ENCODE measurements at regions not wholly inside any gene's neighbourhood (a gene's known extent, or its start where the extent isn't known, plus 50 kb on each side); places are given as distances from the start of the nearest gene placed in this dataset.

DNA sequence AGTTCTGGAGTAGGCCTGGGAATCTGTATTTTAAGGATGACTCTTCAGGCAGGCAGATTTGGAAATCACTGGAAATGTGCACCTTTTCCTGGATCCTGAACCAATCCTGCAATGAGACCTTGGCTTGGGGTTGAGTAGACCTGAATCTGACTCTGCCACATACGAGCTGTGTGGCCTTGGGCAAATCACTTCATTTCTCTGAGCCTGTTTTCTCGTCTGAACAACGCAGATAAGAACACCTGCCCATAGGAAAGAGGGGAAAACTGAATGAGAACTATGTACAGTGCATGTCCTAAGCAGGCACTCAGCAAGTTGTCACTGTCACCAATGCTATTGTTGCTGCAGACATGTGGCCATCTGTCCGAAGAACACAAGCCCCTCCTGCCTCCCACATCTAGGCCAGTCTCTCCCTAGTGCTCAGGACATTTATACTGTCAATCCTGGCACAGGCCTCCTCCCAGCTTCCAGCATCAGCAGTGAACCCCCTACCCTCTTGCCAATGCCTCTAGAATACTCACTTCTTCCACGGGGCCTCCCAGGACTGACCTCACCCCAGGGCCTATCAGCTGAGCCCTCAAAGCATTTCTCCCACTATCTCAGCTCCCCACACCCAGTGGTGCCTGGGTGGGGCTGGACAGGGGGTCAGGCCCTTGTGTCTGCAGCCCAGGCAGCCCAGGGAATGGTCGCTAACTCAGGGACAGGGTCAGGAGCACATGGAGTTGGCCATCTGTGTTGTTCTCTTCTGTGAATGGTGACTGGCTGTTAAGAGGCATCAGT lies 88.8 kb upstream of the ZBTB40 start:
- intact Hi-C loops (cut with DNase I): no loop called here
- Histone ChIP-seq H3K4me1 (ENCODE audit: control insufficient read depth in 1 of 2, insufficient read depth in 2 of 2, low read length in 2 of 2) (no peaks in the 10 kb centered on the region), H3K27me3 (ENCODE audit: control insufficient read depth in 1 of 2, insufficient read depth in 2 of 2, low read length in 1 of 2) (no peaks in the 10 kb centered on the region), H3K9me3 (ENCODE audit: control insufficient read depth, low read length) (peaks cover 1% of the 10 kb centered on the region), H3K36me3 (ENCODE audit: control insufficient read depth in 1 of 2, insufficient read depth in 2 of 2, low read length in 1 of 2) (no peaks in the 10 kb centered on the region), H3K27ac (ENCODE audit: low read depth in 1 of 2, low read length in 2 of 2) (no peak overlapping the region), H3K4me3 (ENCODE audit: low read length in 2 of 2) (no peak overlapping the region)
- DNase-seq: no peak
- ATAC-seq (ENCODE audit: low FRiP score): no peak
- WGBS, 2 donors: 77 to 80% methylated on average over 6 of the region's 6 CpGs

- DNase-seq: no peak
- Histone ChIP-seq H3K4me1 (ENCODE audit: control insufficient read depth in 1 of 2, insufficient read depth in 2 of 2, low read length in 2 of 2) (no peaks in the 10 kb centered on the region), H3K4me3 (ENCODE audit: low read length in 2 of 2) (no peak overlapping the region), H3K27ac (ENCODE audit: low read depth in 1 of 2, low read length in 2 of 2) (no peak overlapping the region), H3K27me3 (ENCODE audit: control insufficient read depth in 1 of 2, insufficient read depth in 2 of 2, low read length in 1 of 2) (no peaks in the 10 kb centered on the region), H3K9me3 (ENCODE audit: control insufficient read depth, low read length) (peaks cover 1% of the 10 kb centered on the region), H3K36me3 (ENCODE audit: control insufficient read depth in 1 of 2, insufficient read depth in 2 of 2, low read length in 1 of 2) (no peaks in the 10 kb centered on the region)
- intact Hi-C loops (cut with DNase I): no loop called here
- ATAC-seq (ENCODE audit: low FRiP score): no peak
- 67 to 69% methylated on average over 13 of the region's 13 CpGs for WGBS, 2 donors
Observed at GRCh38 chr1:22363403-22364325, 88.0 kb upstream of the ZBTB40 start.

GRCh38 chr1:22364326-22364650 lies 87.4 kb upstream of the ZBTB40 start:
- no peak overlapping the region for H3K27ac ChIP-seq (ENCODE audit: low read depth in 1 of 2, low read length in 2 of 2)
- peaks cover 1% of the 10 kb centered on the region for H3K9me3 ChIP-seq (ENCODE audit: control insufficient read depth, low read length)
- H3K27me3 ChIP-seq (ENCODE audit: control insufficient read depth in 1 of 2, insufficient read depth in 2 of 2, low read length in 1 of 2): no peaks in the 10 kb centered on the region
- ATAC-seq (ENCODE audit: low FRiP score): no peak
- H3K4me1 ChIP-seq (ENCODE audit: control insufficient read depth in 1 of 2, insufficient read depth in 2 of 2, low read length in 2 of 2): no peaks in the 10 kb centered on the region
- no peak for DNase-seq
- no peak overlapping the region for H3K4me3 ChIP-seq (ENCODE audit: low read length in 2 of 2)
- WGBS, 2 donors: 70 to 71% methylated on average over 5 of the region's 5 CpGs
- H3K36me3 ChIP-seq (ENCODE audit: control insufficient read depth in 1 of 2, insufficient read depth in 2 of 2, low read length in 1 of 2): no peaks in the 10 kb centered on the region
- intact Hi-C loops (cut with DNase I): no loop called here

DNA sequence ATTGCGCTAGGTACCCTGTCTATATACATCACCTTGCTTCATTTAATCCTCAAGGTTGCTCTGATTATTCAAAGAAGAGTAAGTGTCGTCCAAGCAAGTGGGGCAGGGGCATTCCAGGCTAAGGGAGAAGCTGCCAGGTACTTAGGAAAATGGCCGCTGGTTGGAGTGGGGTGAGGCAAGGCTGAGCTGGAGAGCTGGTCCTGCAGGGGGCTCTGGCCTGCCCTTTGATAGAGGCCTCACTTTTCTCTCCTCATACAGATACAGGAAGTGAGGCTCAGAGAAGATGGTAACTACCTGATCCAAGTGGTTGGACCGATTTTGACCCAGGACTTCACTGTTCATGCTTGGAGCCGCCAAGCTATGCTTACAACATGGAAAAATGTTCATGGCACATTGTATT lies 86.9 kb upstream of the ZBTB40 start:
- no peak overlapping the region for H3K4me3 ChIP-seq (ENCODE audit: low read length in 2 of 2)
- H3K9me3 ChIP-seq (ENCODE audit: control insufficient read depth, low read length): peaks cover 1% of the 10 kb centered on the region
- DNase-seq: no peak
- no peaks in the 10 kb centered on the region for H3K27me3 ChIP-seq (ENCODE audit: control insufficient read depth in 1 of 2, insufficient read depth in 2 of 2, low read length in 1 of 2)
- 77 to 83% methylated on average over 5 of the region's 5 CpGs for WGBS, 2 donors
- H3K4me1 ChIP-seq (ENCODE audit: control insufficient read depth in 1 of 2, insufficient read depth in 2 of 2, low read length in 2 of 2): no peaks in the 10 kb centered on the region
- intact Hi-C loops (cut with DNase I): no loop called here
- no peak for ATAC-seq (ENCODE audit: low FRiP score)
- no peak overlapping the region for H3K27ac ChIP-seq (ENCODE audit: low read depth in 1 of 2, low read length in 2 of 2)
- H3K36me3 ChIP-seq (ENCODE audit: control insufficient read depth in 1 of 2, insufficient read depth in 2 of 2, low read length in 1 of 2): no peaks in the 10 kb centered on the region

DNA sequence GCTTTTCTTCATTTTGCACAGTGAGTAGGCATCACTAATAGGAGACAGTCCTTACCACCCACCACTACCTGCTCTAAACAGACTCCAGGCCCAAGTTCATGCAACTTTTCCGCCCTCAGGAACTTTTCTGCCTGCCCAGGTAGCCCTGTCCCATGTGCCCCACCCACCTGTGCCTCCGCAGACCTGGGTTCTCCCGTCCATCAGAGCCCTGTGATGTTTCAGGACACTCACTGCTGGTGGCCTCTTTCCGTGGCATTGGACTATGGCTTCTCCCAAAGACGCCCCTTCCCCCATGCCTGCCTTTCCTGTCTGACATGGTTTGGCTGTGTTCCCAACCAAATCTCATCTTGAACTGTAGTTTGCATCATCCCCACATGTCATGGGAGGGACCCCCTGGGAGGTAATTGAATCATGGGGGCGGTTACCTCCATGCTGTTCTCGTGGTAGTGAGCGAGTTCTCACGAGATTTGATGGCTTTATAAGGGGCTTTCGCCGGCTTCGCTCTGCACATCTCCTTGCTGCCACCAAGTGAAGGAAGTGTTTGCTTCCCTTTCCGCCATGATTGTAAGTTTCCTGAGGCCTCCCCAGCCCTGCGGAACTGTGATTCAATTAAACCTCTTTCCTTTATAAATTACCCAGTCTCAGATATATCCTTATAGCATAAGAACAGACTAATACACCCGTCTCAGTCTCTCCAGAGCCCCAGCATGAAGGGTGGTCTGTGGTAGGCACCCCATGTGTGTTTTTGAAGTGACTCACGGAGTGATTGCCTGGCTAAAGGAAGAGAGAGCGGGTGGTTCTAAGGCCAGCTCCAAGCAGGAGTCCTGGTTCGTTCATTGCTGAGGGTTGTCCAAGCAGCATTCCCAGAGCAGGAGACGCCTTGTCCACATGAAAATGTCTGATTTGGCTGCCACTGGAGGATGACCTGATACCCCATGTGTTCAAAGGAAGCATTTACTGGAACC lies 86.0 kb upstream of the ZBTB40 start:
- H3K27me3 ChIP-seq (ENCODE audit: control insufficient read depth in 1 of 2, insufficient read depth in 2 of 2, low read length in 1 of 2): no peaks in the 10 kb centered on the region
- no peak overlapping the region for H3K4me3 ChIP-seq (ENCODE audit: low read length in 2 of 2)
- DNase-seq: no peak
- H3K9me3 ChIP-seq (ENCODE audit: control insufficient read depth, low read length): peaks cover 3% of the 10 kb centered on the region
- ATAC-seq (ENCODE audit: low FRiP score): no peak
- 73 to 76% methylated on average over 19 of the region's 19 CpGs for WGBS, 2 donors
- intact Hi-C loops (cut with DNase I): no loop called here
- no peaks in the 10 kb centered on the region for H3K36me3 ChIP-seq (ENCODE audit: control insufficient read depth in 1 of 2, insufficient read depth in 2 of 2, low read length in 1 of 2)
- no peaks in the 10 kb centered on the region for H3K4me1 ChIP-seq (ENCODE audit: control insufficient read depth in 1 of 2, insufficient read depth in 2 of 2, low read length in 2 of 2)
- no peak overlapping the region for H3K27ac ChIP-seq (ENCODE audit: low read depth in 1 of 2, low read length in 2 of 2)

DNA sequence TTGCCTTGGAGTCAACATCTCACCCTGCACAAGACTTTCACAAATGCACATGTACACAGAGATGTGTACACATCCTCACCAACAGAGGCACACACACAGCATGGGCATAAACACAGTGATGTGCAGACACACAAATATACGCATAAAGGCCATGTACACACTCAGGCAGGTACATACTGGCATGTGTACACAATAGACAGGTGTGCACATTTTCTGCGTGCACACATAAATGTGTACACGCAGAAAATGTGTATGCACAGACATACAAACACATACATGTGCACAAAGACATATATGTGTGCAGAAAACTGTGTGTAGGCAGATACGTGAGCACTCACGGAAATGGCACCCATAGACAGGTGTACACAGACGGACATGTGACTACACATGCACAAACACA lies 85.3 kb upstream of the ZBTB40 start:
- DNase-seq: no peak
- intact Hi-C loops (cut with DNase I): no loop called here
- H3K9me3 ChIP-seq (ENCODE audit: control insufficient read depth, low read length): peaks cover 3% of the 10 kb centered on the region
- ATAC-seq (ENCODE audit: low FRiP score): no peak
- 87 to 92% methylated on average over 6 of the region's 6 CpGs for WGBS, 2 donors
- no peak overlapping the region for H3K4me3 ChIP-seq (ENCODE audit: low read length in 2 of 2)
- H3K36me3 ChIP-seq (ENCODE audit: control insufficient read depth in 1 of 2, insufficient read depth in 2 of 2, low read length in 1 of 2): no peaks in the 10 kb centered on the region
- H3K4me1 ChIP-seq (ENCODE audit: control insufficient read depth in 1 of 2, insufficient read depth in 2 of 2, low read length in 2 of 2): no peaks in the 10 kb centered on the region
- no peak overlapping the region for H3K27ac ChIP-seq (ENCODE audit: low read depth in 1 of 2, low read length in 2 of 2)
- H3K27me3 ChIP-seq (ENCODE audit: control insufficient read depth in 1 of 2, insufficient read depth in 2 of 2, low read length in 1 of 2): no peaks in the 10 kb centered on the region

GRCh38 chr1:22368125-22368524 lies 83.5 kb upstream of the ZBTB40 start:
- Histone ChIP-seq H3K36me3 (ENCODE audit: control insufficient read depth in 1 of 2, insufficient read depth in 2 of 2, low read length in 1 of 2) (no peaks in the 10 kb centered on the region), H3K27me3 (ENCODE audit: control insufficient read depth in 1 of 2, insufficient read depth in 2 of 2, low read length in 1 of 2) (no peaks in the 10 kb centered on the region), H3K9me3 (ENCODE audit: control insufficient read depth, low read length) (peaks cover 6% of the 10 kb centered on the region), H3K4me3 (ENCODE audit: low read length in 2 of 2) (no peak overlapping the region), H3K27ac (ENCODE audit: low read depth in 1 of 2, low read length in 2 of 2) (no peak overlapping the region), H3K4me1 (ENCODE audit: control insufficient read depth in 1 of 2, insufficient read depth in 2 of 2, low read length in 2 of 2) (no peaks in the 10 kb centered on the region)
- DNase-seq: no peak
- intact Hi-C loops (cut with DNase I): no loop called here
- 79 to 87% methylated on average over 1 of the region's 1 CpG for WGBS, 2 donors
- no peak for ATAC-seq (ENCODE audit: low FRiP score)

DNA sequence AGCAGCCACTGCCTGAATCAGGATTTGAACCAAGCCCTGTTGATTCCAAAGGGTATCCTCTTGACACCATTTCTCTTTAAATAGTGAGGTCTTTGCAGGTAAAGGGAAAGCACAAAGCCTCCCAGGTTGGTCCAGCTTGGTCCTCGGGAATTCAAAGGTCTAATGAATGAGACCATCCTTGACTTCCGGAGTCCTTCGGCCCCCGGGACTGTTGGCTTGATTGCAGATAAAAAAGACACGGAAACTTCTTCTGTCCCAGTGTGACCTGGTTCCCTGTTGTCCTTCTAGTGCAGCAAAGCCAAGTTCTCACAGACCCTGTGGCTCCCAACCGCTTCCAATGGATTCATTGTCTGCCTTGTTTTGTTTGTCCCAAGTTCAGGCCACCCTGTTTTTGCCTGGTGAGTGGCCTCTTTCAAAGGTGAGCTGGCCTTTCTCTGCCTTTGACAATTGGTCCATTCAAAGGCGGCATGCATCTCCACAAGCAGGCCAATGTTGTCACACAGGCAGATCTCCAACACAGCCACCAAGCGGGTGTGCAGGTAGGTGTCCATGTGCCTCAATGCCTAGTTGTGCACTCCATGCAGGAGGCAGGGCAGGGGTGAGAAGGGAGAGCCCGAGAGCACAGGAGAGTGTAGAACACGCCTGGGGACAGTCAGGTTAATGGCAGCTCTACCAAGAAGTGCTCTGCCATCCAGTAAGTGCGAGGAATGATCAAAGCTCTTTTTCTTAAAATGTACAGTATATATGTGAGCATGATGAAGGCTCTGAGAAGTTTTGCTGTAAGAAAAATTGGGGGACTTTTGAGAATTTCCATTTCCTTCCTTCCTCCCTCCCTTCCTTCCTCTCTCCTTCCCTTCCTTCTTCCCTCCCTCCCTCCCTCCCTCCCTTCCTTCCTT lies 82.1 kb upstream of the ZBTB40 start:
- Histone ChIP-seq H3K4me3 (ENCODE audit: low read length in 2 of 2) (no peak overlapping the region), H3K36me3 (ENCODE audit: control insufficient read depth in 1 of 2, insufficient read depth in 2 of 2, low read length in 1 of 2) (no peaks in the 10 kb centered on the region), H3K4me1 (ENCODE audit: control insufficient read depth in 1 of 2, insufficient read depth in 2 of 2, low read length in 2 of 2) (no peaks in the 10 kb centered on the region), H3K9me3 (ENCODE audit: control insufficient read depth, low read length) (peaks cover 12% of the 10 kb centered on the region), H3K27me3 (ENCODE audit: control insufficient read depth in 1 of 2, insufficient read depth in 2 of 2, low read length in 1 of 2) (no peaks in the 10 kb centered on the region), H3K27ac (ENCODE audit: low read depth in 1 of 2, low read length in 2 of 2) (no peak overlapping the region)
- 75 to 80% methylated on average over 11 of the region's 11 CpGs for WGBS, 2 donors
- intact Hi-C loops (cut with DNase I): no loop called here
- no peak for ATAC-seq (ENCODE audit: low FRiP score)
- DNase-seq: no peak

All from aorta (tissue), 5 donors.